Endometrium (tissue), 2 donors: ENCODE measurements at regions not wholly inside any gene's neighbourhood (a gene's known extent, or its start where the extent isn't known, plus 50 kb on each side); places are given as distances from the start of the nearest gene placed in this dataset.
"Not testable (repeated sequence)": the region's sequence is repeated elsewhere in the genome, so short reads cannot be mapped to it uniquely, and the experiment has no call there.

ENCODE experiments used
- FAIRE-seq: peaks from 2 replicates; lab custom pipeline; 2012; peaks lifted over from hg19 to GRCh38; lab: Jason Lieb, UNC
- donor health status: control.
- donor health status: control.

DNA sequence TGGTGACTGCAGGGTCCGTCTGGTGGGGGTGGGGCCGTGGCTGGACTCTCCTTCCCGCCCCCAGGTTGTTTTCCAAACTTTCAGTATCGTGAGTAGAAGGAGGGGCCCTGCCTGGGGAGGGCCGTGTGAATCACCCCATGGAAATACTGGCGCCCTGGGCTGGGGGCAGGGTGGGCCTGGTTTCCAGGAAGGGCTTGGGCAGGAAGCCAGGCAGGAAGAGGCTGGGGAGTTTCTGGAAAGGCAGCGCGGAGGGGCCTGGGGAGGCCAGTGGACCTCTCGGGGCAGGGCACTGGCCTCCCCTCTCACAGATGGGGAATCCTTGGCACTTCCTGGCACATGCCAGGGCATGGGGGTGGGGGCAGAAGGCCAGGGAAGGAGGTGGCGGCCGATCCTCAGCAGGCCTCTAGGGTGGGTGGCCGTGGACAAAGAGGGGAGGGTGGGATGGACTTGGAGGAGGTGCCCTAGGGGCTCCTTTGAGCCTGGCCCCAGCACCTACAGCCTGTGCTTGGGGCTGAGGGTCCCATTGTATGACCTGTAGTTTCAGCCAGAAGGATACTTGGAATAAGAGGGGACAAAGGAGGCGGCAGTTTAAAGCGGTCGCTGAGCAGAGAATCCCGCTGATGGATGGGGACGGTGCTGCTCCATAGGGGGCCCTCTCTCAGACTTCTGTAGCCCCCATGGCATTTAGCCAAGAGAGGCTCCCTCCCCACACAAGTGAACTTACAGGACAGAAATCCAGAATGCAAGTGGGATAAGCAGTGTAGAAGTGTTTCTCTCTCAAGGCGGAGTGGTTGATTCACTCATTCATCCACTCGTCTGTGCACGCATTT, 56.5 kb upstream of the GATA2 start:
- no peak for FAIRE-seq

- FAIRE-seq = no peak
These were observed 55.7 kb upstream of the GATA2 start for GRCh38 chr3:128548426-128549282.

DNA sequence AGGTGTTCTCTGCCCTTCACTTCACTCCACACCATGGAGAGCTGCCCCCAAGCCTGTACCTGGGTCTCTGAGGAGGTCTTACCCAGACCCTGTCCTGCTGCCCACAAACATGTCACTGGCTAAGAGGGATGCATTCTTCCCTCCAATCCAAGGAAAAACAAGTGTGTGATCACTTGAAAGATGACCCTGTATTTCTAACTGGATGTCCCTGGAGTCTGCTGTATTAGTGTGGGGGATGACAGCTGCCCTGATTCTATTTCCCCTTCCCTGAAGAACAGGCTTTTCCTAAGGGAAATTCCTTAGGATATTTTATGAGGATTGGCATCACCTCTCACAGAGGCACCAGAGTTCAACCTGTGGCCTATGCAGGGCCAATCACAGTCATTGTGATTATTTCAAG, 55.0 kb upstream of the GATA2 start:
- no peak for FAIRE-seq

GRCh38 chr3:128547368-128547987, 54.5 kb upstream of the GATA2 start:
- no peak for FAIRE-seq

GRCh38 chr3:128546646-128547045, 53.6 kb upstream of the GATA2 start:
- FAIRE-seq = no peak

DNA sequence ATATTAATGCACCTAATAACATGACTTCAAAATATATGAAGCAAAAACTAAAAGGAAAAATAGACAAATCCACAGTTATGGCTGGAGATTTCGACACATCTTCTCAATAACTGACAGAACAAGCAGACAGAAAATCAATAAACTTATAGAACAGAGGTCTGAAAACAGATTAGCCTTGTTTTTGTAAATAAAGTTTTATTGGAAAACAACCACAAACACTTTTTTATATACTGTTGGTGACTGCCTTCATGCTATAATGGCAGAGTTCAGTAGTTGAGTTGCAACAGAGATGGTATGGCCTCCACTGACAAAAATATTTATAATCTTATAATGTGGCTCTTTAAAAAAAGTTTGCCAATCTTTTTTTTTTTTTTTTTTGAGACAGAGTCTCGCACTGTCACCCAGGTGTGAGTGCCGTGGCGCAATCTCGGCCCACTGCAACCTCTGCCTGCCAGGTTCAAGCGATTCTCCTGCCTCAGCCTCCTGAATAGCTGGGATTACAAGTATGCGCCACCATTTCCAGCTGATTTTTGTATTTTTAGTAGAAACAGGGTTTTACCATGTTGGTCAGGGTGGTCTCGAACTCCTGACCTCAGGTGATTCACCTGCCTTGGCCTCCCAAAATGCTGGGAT, 52.2 kb upstream of the GATA2 start:
- FAIRE-seq = no peak

DNA sequence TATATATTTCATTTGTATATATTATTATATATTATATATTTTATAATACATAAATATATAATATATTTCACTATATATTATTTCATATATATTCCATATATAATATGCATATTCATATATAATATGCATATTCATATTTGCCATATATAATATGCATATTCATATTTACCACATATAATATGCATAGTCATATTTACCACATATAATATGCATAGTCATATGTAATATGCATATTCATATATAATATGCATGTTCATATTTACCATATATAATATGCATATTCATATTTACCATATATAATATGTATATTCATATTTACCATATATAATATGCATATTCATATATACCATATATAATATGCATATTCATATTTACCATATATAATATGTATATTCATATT, 51.2 kb upstream of the GATA2 start:
- peak; percentile 78 for FAIRE-seq

GRCh38 chr3:128543570-128544174, 50.7 kb upstream of the GATA2 start:
- FAIRE-seq = not testable (repeated sequence)
